SU-DHL-6 (cell line): ENCODE measurements at regions not wholly inside any gene's neighbourhood (a gene's known extent, or its start where the extent isn't known, plus 50 kb on each side); places are given as distances from the start of the nearest gene placed in this dataset.

Experiments
- H2AFZ ChIP-seq: fragments of 200-600 bp; sonication (generic); 2 replicates; pipeline ENCODE4 v1.6.1; 2014; ENCODE audit warnings: low read depth, mild to moderate bottlenecking, moderate library complexity, mixed read lengths, antibody characterized with exemption, low read length; ENCODE audit not compliant: severe bottlenecking
- H3F3A ChIP-seq: fragments of 200-600 bp; shearing (Covaris generic); 2 replicates; pipeline ENCODE4 v1.6.0; 2016; ENCODE audit warnings: antibody characterized with exemption, mild to moderate bottlenecking; ENCODE audit not compliant: insufficient read depth
- H3K27ac ChIP-seq: fragments of 200-600 bp; sonication (generic); 2 replicates; pipeline ENCODE4 v1.5.1; 2016; ENCODE audit warnings: low read depth, mild to moderate bottlenecking, low read length, moderate library complexity, mixed read lengths
- H3K27me3 ChIP-seq: fragments of 200-600 bp; sonication (generic), shearing (Covaris generic); 2 replicates; pipeline ENCODE4 v1.6.0; 2014; ENCODE audit warnings: mild to moderate bottlenecking, low read length
- H3K36me3 ChIP-seq: fragments of 200-600 bp; sonication (generic); 2 replicates; pipeline ENCODE4 v1.6.1; 2014; ENCODE audit warnings: mild to moderate bottlenecking, low read length, mixed read lengths
- H3K4me2 ChIP-seq: fragments of 300-600, 200-600 bp; shearing (Covaris generic), sonication (generic); 2 replicates; pipeline ENCODE4 v1.6.0; 2014; ENCODE audit warnings: low read length, low read depth, mild to moderate bottlenecking; ENCODE audit not compliant: poor library complexity, severe bottlenecking
- H3K4me3 ChIP-seq: fragments of 200-600 bp; sonication (generic); 2 replicates; pipeline ENCODE4 v1.5.1; 2014; ENCODE audit warnings: antibody characterized with exemption, low read length, mild to moderate bottlenecking, mixed read lengths; ENCODE audit not compliant: insufficient read depth, poor library complexity, severe bottlenecking
- H3K79me2 ChIP-seq: fragments of 200-600 bp; sonication (generic); 2 replicates; pipeline ENCODE4 v1.6.1; 2014; ENCODE audit warnings: mild to moderate bottlenecking, low read length, moderate library complexity; ENCODE audit not compliant: insufficient read depth
- H3K9ac ChIP-seq: fragments of 200-600 bp; sonication (generic); 2 replicates; pipeline ENCODE4 v1.7.0; 2014; ENCODE audit warnings: mild to moderate bottlenecking, low read length
- H3K9me2 ChIP-seq: fragments of 200-600 bp; sonication (generic); replicated peaks from 2 replicates; pipeline ENCODE4 v1.6.1; 2014; ENCODE audit warnings: low read length; ENCODE audit not compliant: insufficient read depth
- H3K9me3 ChIP-seq: fragments of 200-600 bp; sonication (generic); 2 replicates; pipeline ENCODE4 v1.6.1; 2014; ENCODE audit warnings: low read length, mixed read lengths; ENCODE audit not compliant: insufficient read depth
- H4K20me1 ChIP-seq: fragments of 200-600 bp; sonication (generic); 2 replicates; pipeline ENCODE4 v1.6.1; 2014; ENCODE audit warnings: low read depth, mild to moderate bottlenecking, antibody characterized with exemption, low read length, moderate library complexity, mixed read lengths
- CTCF ChIP-seq: fragments of 200-600 bp; sonication (generic); IDR thresholded peaks from one replicate; pipeline ENCODE4 v1.5.1; 2017; ENCODE audit warnings: antibody characterized with exemption, mild to moderate bottlenecking, low read length, moderate library complexity; ENCODE audit not compliant: insufficient read depth, poor library complexity, severe bottlenecking
- EZH2phosphoT487 ChIP-seq: fragments of 200-600 bp; sonication (generic), shearing (Covaris generic); conservative IDR thresholded peaks from 2 replicates; pipeline ENCODE4 v1.6.1; 2018; ENCODE audit warnings: mild to moderate bottlenecking, antibody characterized with exemption, low read length, moderate library complexity, mixed read lengths

- Histone ChIP-seq H3F3A (no peaks in the 10 kb centered on the region), H3K4me2 (no peak overlapping the region), H3K27ac (no peak overlapping the region), H3K79me2 (no peaks in the 10 kb centered on the region), H3K27me3 (no peaks in the 10 kb centered on the region), H2AFZ (no peak overlapping the region), H3K9me2 (no peaks in the 10 kb centered on the region), H3K36me3 (no peaks in the 10 kb centered on the region), H3K9ac (no peak overlapping the region), H3K4me3 (no peak overlapping the region), H3K9me3 (no peaks in the 10 kb centered on the region), H4K20me1 (no peaks in the 10 kb centered on the region)
- TF ChIP-seq EZH2phosphoT487 (no peak), CTCF (no peak)
Measured at GRCh38 chr5:74254257-74254656, 386.3 kb downstream of the ENC1 start.

GRCh38 chr5:74252044-74252443 is 388.5 kb downstream of the ENC1 start:
- Histone ChIP-seq H3F3A (no peaks in the 10 kb centered on the region), H4K20me1 (no peaks in the 10 kb centered on the region), H3K79me2 (no peaks in the 10 kb centered on the region), H3K9me3 (no peaks in the 10 kb centered on the region), H3K4me2 (no peak overlapping the region), H3K9me2 (no peaks in the 10 kb centered on the region), H3K4me3 (no peak overlapping the region), H3K9ac (no peak overlapping the region), H2AFZ (no peak overlapping the region), H3K27me3 (no peaks in the 10 kb centered on the region), H3K36me3 (no peaks in the 10 kb centered on the region), H3K27ac (no peak overlapping the region)
- TF ChIP-seq CTCF: no peak
- TF ChIP-seq EZH2phosphoT487: no peak

- no peak overlapping the region for H3K27ac ChIP-seq
- H3K4me3 ChIP-seq: no peak overlapping the region
- no peak overlapping the region for H3K9ac ChIP-seq
- no peaks in the 10 kb centered on the region for H4K20me1 ChIP-seq
- TF ChIP-seq CTCF (no peak), EZH2phosphoT487 (no peak)
- H3K4me2 ChIP-seq: no peak overlapping the region
- H3K79me2 ChIP-seq: no peaks in the 10 kb centered on the region
- H3F3A ChIP-seq: no peaks in the 10 kb centered on the region
- no peaks in the 10 kb centered on the region for H3K9me2 ChIP-seq
- no peaks in the 10 kb centered on the region for H3K27me3 ChIP-seq
- H3K36me3 ChIP-seq: no peaks in the 10 kb centered on the region
- no peak overlapping the region for H2AFZ ChIP-seq
- H3K9me3 ChIP-seq: no peaks in the 10 kb centered on the region
Measured at GRCh38 chr5:74251141-74252035, 389.1 kb downstream of the ENC1 start.
